Renal cortex interstitium (tissue), 11 donors: ENCODE measurements at regions not wholly inside any gene's neighbourhood (a gene's known extent, or its start where the extent isn't known, plus 50 kb on each side); places are given as distances from the start of the nearest gene placed in this dataset.
"Not testable (repeated sequence)": the region's sequence is repeated elsewhere in the genome, so short reads cannot be mapped to it uniquely, and the experiment has no call there.

Source experiments
- DNase-seq, 11 donors: peaks; one replicate each; pipeline ENCODE4 v3.0.0-alpha.2; 2013; ENCODE audit warnings: low read depth in 9 of 11, low spot score in 4 of 11; ENCODE audit errors: extremely low read depth in 1 of 11

DNA sequence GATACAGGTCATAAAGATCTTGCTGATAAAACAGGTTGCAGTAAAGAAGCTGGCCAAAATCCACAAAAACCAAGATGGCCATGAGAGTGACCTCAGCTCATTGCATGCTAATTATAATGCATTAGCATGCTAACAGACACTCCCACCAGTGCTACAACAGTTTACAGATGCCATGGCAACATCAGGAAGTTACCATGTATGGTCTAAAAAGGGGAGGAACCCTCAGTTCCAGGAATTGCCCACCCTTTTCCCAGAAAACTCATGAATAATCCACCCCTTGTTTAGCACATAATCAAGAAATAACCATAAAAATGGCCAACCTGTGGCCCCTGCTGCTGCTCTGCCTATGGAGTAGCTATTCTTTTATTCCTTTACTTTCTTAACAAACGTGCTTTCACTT lies 284.2 kb downstream of the MED10 start:
- not testable (repeated sequence) for DNase-seq

DNA sequence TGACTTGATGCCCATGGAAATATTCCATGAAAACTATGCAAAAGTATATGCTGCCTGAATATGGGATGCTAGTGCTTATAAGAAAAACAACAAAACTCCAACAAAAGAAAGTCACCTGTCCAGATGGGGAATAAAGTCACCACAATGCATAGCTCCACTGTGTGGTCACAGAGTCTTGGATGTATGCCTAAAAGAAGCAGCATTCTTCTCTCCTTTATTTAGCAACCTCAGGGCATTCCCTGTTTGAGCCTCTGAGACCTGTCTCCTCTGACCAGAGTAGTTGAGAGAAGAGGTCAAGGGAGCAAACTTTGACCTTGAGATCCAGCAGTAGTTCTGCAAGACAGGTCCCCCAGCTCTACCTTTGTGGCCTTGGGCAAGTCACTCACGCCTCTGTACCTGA lies 287.5 kb downstream of the MED10 start:
- DNase-seq: no peak

DNA sequence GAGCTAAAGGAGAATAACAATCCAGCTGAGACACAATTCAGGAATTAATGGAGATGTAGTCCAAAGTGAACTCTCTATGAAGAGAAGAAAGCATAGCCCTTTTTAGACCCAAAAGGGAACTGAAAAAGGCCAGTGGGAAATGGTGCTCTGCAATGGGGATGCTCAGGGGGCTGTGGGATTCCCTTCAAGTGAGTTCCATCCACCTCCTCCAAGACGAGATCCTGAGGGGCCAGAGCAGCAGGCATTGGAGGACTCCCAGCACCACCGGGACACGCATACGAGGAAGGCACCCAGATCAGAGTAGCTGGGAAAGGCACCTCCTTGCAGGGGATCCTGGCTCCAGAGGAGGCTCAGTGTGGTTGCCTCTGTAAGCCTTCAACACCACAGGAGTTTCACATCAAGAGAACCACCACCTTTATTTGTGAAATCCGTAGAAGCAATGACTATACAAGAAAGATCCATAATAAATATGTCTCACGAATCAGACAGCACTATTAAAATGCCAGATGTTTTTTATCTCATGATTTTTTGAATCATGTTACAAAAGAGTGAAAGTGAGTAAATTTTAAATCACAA lies 288.2 kb downstream of the MED10 start:
- DNase-seq: no peak

DNA sequence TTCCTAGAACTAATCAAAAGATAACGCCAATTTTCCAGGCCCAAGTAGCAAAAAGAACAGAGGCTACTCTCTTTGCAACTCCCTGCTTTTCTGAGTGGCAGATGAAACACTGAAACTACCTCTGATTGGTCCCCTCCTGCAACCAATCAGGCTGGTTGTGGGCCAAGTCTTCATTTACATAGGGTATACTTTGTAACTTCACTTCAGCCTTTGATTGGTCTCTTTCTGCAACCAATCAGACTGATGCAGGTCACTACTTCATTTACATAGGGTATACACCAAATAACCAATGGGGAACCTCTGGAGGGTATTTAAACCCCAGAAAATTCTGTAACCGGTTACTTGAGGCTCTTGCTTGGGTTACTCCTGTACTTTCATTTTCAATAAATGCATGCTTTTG lies 289.6 kb downstream of the MED10 start:
- DNase-seq: no peak

DNA sequence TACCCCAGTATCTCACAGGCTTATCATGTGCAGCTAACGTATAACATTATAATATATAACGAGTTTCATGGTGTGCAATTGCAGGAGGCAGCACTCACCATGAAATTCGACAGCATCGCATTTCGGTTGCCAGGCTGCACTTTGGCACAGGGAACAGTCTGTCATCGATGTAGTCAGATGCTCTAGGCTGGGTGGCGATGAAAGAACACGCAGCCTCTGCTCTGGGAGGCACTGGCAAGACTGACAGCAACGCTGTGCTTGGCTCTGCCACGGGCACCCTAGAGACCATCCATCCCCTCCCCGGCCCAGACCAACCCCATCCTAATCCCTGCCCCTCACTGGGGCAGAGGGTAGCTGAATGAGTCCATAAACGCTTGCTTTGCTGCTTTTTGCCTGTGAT lies 290.8 kb downstream of the MED10 start:
- no peak for DNase-seq

DNA sequence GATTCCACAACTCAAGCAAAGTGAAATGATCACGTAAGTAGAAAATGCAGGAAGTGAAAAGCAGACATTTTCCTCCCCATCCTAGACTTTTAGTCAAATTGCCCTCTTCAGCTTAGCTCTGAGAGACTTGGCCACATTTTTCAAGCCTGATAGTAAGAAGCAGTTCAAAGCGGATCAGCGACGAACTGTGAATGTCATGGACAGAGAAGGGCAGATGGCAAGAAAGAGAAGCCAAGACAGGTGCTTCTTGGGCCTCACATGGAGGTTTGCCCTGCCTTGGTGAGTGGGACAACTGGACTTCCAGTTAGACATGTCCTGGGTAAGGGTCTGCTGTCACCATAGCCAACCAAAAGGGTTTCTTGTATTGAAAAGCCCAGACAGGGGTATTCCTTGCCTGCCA lies 291.5 kb downstream of the MED10 start:
- no peak for DNase-seq

DNA sequence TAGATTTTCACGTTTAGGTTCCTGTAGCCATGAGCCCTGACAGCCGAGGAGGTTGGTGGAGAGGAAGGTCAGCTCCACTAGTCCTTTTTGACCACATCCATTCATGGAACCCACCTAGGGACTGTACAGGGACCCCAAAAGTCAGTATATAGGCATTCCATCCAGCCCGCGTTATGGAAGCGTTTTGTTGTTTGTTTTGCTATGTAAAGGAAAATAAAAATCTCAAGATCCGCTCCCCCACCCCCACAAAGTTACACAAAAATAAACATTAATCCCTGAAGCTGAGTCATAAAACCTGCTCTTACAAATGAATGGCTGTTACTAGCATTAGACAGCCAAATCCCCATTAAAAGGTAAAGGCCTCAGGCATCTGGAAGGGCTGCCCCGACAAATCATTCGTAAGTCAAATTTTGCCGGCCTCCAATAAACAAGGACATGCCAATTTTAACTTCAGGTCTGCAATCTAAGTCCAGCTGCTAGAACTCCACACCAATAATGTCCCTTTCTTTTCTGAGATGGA lies 292.9 kb downstream of the MED10 start:
- no peak for DNase-seq

DNA sequence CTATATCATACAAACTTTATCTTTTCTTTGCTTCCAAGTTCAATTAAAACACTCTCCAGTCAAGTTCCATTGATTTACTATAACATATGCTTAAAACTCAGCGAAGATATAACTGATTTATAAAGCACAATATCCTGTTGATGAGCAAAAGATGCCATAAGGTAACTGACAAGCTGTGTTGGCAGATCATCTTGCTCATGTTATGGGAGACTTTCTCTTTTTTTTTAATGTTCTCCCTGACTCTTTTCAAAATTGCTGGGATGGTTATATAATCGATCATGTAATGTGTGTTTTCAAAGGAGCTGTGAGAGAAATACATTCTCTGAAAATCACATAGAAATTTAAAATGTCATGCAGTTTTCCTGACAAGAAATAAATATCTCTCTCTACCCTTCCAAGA lies 293.5 kb downstream of the MED10 start:
- DNase-seq: no peak

DNA sequence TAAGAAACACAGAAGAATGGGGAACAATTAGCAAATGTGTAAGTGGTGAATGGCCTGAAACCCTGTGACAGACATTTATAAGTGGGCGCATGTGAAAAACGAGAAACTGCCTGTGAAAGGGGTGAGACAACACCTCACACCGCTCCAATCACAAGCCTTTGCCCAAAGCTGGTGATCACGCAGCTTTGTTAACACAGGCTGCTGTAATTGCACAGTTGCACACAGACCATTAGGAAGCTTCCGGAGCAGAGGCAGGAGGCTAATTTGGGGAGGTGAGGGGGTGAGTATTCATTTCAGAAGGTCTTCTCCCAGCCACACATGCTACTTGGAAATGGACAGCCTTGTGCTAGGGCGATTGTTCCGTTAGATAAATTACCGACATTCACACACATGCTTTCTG lies 294.0 kb downstream of the MED10 start:
- no peak for DNase-seq

DNA sequence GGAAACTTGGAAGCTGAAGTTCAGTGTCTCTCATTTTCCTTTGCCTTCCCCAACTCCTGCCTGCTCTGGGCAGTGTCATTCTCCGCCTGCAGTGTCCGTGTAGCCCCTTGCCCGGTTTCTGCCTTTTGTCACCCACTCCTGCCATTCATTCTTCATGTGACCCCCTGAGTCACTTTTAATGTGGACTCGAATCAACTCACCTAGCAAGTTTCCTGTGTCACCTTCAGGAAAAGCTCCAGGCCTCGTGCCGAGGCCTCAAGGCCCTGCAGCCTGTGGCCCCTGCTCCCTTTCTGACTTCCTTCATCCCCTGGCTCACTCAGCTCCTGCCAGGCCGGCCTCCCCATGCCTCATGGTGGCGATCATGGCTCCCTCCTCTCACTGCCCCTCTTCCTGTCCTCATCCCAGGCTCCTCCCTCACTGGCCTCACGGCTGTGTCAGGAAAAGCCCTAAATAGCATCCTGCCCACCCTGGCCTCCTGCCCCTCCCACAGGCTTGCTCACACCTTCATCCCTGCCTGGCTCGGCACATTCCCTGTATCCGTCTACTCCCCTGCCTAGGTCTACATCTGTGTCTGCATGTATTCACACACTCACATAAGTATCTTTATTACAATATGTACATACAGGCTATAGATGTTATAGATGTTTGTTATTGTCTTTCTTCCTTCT lies 294.9 kb downstream of the MED10 start:
- no peak for DNase-seq

DNA sequence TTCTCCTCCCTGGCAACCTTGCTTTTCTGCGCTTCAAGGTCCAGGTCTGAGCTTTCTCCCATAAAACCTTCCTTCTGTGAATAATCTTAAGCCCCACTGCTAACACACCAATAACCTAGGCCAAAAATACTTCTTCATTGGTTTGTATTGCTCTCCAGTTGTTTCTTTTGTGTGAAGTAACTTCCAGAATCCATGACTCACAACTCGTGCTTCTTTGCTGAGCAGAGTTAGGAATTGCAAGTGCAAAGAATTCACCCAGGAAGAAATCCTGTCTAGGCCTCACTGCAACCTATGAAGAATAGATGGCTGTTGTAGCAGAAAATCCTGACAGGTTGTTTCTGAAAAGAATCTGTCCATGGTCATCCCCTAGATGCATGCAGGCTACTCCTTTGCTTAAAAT lies 295.7 kb downstream of the MED10 start:
- DNase-seq: no peak

DNA sequence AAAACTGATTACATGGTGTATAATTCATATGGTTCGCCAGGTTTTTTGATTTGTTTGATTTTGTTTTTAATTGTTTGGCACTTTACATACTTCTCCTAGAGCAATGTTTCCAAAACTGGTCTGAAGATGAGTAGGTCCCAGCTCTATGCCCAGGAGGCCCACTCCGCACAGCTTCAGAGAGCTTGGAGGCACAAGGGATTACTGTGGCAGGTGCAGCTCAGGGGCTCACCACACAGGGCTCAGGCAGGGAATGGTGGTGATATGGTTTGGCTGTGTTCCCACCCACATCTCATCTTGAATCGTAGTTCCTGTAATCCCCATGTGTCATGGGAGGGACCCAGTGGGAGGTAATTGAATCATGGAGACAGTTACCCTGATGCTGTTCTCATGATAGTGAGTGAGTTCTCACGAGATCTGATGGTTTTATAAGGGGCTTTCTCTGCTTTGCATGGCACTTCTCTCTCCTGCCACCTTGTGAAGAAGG lies 296.6 kb downstream of the MED10 start:
- DNase-seq: no peak

DNA sequence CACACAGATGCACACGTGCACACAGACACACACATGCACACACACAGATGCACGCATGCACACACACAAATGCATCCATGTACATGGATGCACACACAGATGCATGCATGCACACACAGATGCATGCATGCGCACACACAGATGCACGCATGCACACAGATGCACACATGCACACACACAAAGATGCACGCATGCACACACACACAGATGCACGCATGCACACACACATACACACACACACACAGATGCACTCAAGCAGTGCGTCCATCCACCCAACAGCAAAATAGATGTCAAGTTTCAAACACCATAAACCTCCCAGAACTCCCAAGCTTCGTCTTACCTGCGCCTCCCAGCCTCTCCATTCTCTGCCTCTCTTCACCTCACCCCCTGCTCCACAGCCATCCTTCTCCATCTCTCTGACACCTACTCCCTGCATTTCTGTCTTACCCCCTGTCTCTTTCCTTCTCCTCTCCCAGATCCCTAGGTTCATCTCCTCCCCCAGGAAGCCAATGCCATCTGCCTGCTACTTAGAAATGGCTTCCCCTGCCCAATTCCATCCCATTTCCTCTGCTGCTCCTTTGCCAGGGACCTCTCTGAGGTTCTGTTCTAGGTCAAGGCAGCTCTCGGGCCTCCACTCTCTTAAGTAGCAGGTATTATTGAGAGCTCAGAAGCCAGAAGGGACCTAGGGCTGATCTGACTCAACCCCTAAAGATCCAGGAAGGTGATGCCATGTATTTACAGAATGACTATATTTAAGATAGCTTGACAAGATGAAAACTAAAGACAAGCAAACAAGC lies 297.2 kb downstream of the MED10 start:
- no peak for DNase-seq

DNA sequence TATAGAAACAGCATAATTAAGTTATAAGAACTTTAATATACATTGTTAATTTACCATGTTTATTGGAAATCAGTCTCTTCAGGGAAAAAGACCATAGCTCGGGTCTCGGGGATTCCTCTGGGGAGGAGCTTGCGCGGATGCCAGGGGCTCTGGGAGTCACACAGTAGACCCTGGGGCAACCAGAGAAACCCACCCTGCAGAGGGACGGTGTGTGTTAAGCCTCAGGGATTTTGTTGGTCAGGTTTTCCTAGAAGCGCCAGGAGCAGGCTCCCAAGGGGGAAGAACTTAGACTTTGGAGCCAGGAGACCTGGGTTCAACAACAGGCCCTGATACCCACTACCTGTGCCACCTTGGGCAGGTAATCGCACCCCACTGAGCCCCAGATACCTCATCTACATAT lies 297.9 kb downstream of the MED10 start:
- DNase-seq: no peak

DNA sequence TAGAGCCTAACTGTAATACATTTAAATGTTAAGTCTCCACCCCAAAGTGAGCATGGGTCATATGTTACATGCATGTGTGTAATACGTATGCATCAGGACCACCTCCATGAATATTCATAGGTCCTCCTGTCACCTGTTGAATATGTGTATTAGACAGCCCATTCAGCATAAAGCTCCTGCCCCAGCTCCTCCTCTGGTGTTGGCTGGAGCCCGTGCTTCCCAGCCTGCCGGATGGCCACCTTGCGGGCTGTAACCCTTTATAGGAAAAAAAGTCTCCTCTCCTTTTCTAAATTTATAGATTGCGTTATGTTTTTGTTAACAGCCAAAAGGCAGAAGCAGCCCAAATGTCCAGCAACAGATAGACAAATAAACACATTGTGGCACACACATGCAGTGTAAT lies 299.5 kb downstream of the MED10 start:
- DNase-seq: no peak

DNA sequence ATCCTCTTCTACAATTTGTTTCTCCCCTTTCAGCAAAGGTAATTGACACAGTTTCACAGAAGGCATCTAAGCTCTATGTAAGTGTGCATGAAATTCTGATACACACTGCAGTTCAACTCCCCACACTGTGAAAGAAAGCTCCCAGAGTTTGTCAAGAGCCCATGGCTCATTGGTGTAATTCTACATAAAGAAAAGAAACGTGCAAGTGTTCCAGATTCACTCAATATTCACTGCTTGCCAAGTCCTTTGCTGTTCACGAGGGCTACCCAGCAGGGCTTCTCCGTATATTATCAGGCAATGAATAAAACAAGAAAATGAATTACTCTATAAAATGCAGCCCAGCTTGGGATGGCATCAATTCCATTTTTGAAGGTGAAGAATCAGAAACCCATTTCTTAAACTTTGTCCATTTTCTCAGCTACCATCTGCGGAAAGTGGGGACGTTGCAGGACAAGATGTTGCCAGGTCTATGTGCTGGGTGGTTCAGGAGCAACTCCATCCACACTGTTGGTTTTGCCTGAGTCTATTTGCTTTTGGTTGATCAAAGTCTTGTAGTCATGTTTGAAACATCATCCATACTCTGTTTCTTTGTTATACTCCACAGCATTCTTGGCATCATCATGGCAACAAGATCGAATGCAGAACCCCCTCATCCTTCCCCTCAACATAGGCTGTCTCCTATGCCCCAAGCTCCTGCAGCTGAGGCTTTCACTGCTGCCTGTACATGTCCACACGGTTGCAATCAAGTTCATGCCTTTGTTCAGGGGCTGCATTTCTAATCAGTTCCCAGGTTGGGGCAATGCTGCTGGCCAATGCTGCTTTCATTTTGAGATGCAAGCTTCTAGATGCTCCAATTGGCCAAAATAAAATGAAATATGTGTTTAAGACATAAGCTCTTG lies 301.8 kb downstream of the MED10 start:
- DNase-seq: no peak

DNA sequence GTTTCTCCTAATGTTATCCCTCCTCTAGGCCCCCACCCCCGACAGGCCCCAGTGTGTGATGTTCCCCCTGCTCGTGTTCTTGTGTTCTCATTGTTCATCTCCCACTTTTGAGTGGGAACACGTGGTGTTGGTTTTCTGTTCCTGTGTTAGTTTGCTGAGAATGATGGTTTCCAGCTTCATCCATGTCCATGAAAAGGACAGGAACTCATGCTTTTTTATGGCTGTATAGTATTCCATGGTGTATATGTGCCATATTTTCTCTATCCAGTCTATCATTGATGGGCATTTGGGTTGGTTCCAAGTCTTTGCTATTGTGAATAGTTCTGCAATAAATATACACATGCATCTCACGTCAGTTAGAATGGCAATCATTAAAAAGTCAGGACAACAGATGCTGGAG lies 305.9 kb downstream of the MED10 start:
- not testable (repeated sequence) for DNase-seq

DNA sequence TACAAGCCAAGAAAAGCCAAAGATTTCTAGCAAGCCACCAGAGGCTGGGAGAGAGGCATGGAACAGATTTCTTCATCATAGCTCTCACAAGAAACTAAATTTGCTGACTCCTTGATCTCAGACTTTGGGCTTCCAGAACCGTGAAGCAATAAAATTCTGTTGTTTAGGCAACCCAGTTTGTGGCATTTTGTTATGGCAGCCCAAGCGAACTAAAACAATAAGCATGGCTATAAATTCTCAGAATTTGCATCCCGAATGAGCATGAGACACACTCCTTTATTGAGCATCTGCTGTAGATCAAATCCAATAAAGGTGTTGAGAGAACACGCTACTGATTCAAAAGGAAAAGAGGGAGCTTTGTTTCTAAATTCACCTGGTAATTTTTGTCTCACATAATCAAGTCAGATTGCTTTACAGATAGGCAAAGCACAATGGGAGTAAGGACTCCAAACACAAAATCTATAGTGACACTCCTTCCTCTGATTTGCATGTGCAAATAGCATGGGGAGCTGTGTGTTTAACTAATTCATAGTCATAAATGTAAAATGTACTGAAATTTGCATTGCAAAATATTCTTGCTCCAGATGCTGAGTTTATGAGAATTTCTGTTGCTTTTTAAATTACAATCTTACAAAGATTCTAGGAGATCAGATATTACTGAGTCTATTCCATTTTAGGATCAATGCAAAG lies 308.7 kb downstream of the MED10 start:
- DNase-seq: no peak

DNA sequence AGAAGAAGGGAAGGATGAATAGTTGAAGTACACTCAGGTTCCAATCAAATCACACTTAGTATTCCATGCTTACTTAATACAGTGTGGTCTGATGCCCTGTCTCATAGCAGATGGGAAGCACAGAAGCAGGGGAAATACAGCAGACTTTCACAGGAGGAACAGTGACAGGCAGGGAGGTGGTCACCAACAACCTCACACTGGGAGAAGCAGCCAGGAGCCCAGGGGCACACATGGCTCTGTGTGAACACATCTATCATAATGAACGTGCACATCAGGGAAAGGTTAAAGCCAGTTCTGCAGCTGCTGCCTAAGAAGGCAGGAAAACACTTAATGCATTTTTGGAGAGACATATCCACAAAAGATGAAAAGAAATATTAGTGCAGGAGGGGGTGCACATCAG lies 312.3 kb downstream of the MED10 start:
- no peak for DNase-seq
